Erythroblast (primary cell): ENCODE measurements at regions not wholly inside any gene's neighbourhood (a gene's known extent, or its start where the extent isn't known, plus 50 kb on each side); places are given as distances from the start of the nearest gene placed in this dataset.

Experiments used
- GATA1 ChIP-seq: IDR thresholded peaks from 2 replicates; pipeline ENCODE4 v1.6.1; 2011; ENCODE audit warnings: low read depth, mild to moderate bottlenecking, control low read depth, low read length, moderate library complexity
- POLR2A ChIP-seq: IDR thresholded peaks from 2 replicates; pipeline ENCODE4 v1.6.1; 2011; ENCODE audit warnings: mild to moderate bottlenecking, low read length

DNA sequence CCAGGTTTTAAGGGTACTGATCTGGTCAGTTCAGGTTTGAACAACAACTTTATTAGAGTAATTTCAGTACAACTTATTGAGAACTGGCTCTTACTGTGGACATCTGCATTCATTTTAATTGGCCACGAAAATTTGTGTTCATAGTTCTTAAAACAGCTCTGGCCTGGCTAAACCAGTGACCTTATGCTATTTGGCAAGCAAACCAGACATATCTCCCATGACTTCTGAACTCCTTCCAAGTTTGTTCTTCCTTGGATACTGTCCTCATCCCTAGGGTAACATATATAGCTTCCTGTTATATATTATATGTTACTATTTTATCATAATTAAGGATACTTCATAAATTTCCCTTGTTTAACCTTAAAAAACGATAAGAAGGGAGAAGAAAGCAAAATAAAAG lies 841.9 kb downstream of the TRAM1L1 start:
- TF ChIP-seq POLR2A (no peak), GATA1 (no peak)
